CD14-positive monocyte (primary cell): ENCODE measurements at regions not wholly inside any gene's neighbourhood (a gene's known extent, or its start where the extent isn't known, plus 50 kb on each side); places are given as distances from the start of the nearest gene placed in this dataset.

Experiments used
- DNase-seq, 3 donors: peaks; one replicate each; pipeline ENCODE4 v3.0.0-alpha.2; 2011 to 2022
- H2AFZ ChIP-seq: 2 replicates; pipeline ENCODE4 v1.6.0; 2012; ENCODE audit warnings: mild to moderate bottlenecking, low read depth, low read length, inconsistent platforms; ENCODE audit not compliant: insufficient read depth, poor library complexity, severe bottlenecking
- H3K27ac ChIP-seq, 2 donors: 1 replicate in 1 of 2; 2 replicates in 1 of 2; pipeline ENCODE4 v1.5.1; 2012 to 2013; ENCODE audit warnings: low read length in 2 of 2, control low read depth in 1 of 2, inconsistent platforms in 1 of 2, low read depth in 1 of 2, mild to moderate bottlenecking in 1 of 2
- H3K27me3 ChIP-seq, 2 donors: one replicate each; pipeline versions ENCODE4 v1.6.0 to v1.6.1; 2011 to 2013; ENCODE audit warnings: low read length in 2 of 2; ENCODE audit not compliant: control insufficient read depth in 2 of 2, insufficient read depth in 2 of 2
- H3K36me3 ChIP-seq, 2 donors: replicated peaks in 1 of 2; 1 replicate in 1 of 2; 2 replicates in 1 of 2; pipeline versions ENCODE4 v1.5.1 to v1.6.1; 2012 to 2013; ENCODE audit warnings: low read length in 2 of 2, control low read depth in 1 of 2, inconsistent platforms in 1 of 2, mild to moderate bottlenecking in 1 of 2; ENCODE audit not compliant: insufficient read depth in 2 of 2, control insufficient read depth in 1 of 2
- H3K4me1 ChIP-seq, 2 donors: 1 replicate in 1 of 2; 2 replicates in 1 of 2; pipeline versions ENCODE4 v1.5.1 to v1.6.1; 2012 to 2013; ENCODE audit warnings: low read length in 2 of 2, control low read depth in 1 of 2, inconsistent platforms in 1 of 2, mild to moderate bottlenecking in 1 of 2, moderate library complexity in 1 of 2; ENCODE audit not compliant: insufficient read depth in 2 of 2, control insufficient read depth in 1 of 2
- H3K4me2 ChIP-seq: replicated peaks from 2 replicates; pipeline ENCODE3; 2012; ENCODE audit warnings: low read length, moderate library complexity, mild to moderate bottlenecking; ENCODE audit not compliant: poor library complexity, severe bottlenecking; ENCODE audit errors: extremely low read depth
- H3K4me3 ChIP-seq, 3 experiments: fragments of 200-600 bp in 1 of 3; sonication (generic) in 1 of 3; replicated peaks in 1 of 3; 1 replicate in 2 of 3; 2 replicates in 1 of 3; pipeline ENCODE4 v1.5.1; 2011 to 2013; ENCODE audit warnings: low read length in 3 of 3, mild to moderate bottlenecking in 3 of 3, control low read depth in 2 of 3, low read depth in 2 of 3, inconsistent platforms in 1 of 3, moderate library complexity in 1 of 3
- H3K79me2 ChIP-seq: 2 replicates; pipeline ENCODE4 v1.6.0; 2012; ENCODE audit warnings: mild to moderate bottlenecking, control low read depth, inconsistent platforms, low read length, moderate library complexity; ENCODE audit not compliant: insufficient read depth
- H3K9ac ChIP-seq: 2 replicates; pipeline ENCODE4 v1.6.0; 2017; ENCODE audit warnings: low read length, mild to moderate bottlenecking; ENCODE audit not compliant: insufficient read depth, poor library complexity, severe bottlenecking
- H3K9me3 ChIP-seq, 2 donors: replicated peaks in 1 of 2; 1 replicate in 1 of 2; 2 replicates in 1 of 2; pipeline versions ENCODE4 v1.5.1 to v1.6.1; 2012 to 2013; ENCODE audit warnings: low read length in 2 of 2, control low read depth in 1 of 2; ENCODE audit not compliant: control insufficient read depth in 1 of 2, insufficient read depth in 1 of 2
- H4K20me1 ChIP-seq: 2 replicates; pipeline ENCODE4 v1.6.0; 2012; ENCODE audit warnings: mild to moderate bottlenecking, low read length, control low read depth, moderate library complexity; ENCODE audit not compliant: insufficient read depth
- H3K27ac Mint-ChIP-seq, 7 donors: one replicate each; pipeline ENCODE4 v1.8.0; 2020; ENCODE audit warnings: mild to moderate bottlenecking in 7 of 7, mixed read lengths in 7 of 7, moderate library complexity in 6 of 7, inconsistent platforms in 2 of 7
- H3K27me3 Mint-ChIP-seq, 3 donors: one replicate each; pipeline ENCODE4 v1.8.0; 2021 to 2022; ENCODE audit warnings: low read depth in 3 of 3, mild to moderate bottlenecking in 3 of 3, mixed read lengths in 3 of 3, moderate library complexity in 3 of 3, inconsistent platforms in 1 of 3
- H3K36me3 Mint-ChIP-seq, 2 donors: one replicate each; pipeline ENCODE4 v1.8.0; 2020; ENCODE audit warnings: mixed read lengths in 2 of 2, inconsistent platforms in 1 of 2, mild to moderate bottlenecking in 1 of 2
- H3K4me1 Mint-ChIP-seq: one replicate; pipeline ENCODE4 v1.8.0; 2020; ENCODE audit warnings: mild to moderate bottlenecking, mixed read lengths
- H3K4me3 Mint-ChIP-seq, 2 donors: one replicate each; pipeline ENCODE4 v1.8.0; 2020; ENCODE audit warnings: mild to moderate bottlenecking in 2 of 2, mixed read lengths in 2 of 2, moderate library complexity in 1 of 2
- H3K9me3 Mint-ChIP-seq, 7 donors: one replicate each; pipeline ENCODE4 v1.8.0; 2020 to 2022; ENCODE audit warnings: mixed read lengths in 7 of 7, mild to moderate bottlenecking in 6 of 7, moderate library complexity in 6 of 7, inconsistent platforms in 2 of 7
- WGBS: methylation state at CpG from one replicate; pipeline ENCODE4 v1.1.5; 2013; ENCODE audit warnings: missing lambda C conversion rate; ENCODE audit not compliant: insufficient coverage; 5-methylcytosine and 5-hydroxymethylcytosine counted together
- intact Hi-C, 2 donors: fragments of 100-400 bp; cut with micrococcal nuclease; formaldehyde crosslinking; loops; one replicate each; pipeline versions ENCODE4 v1.15.0 to v1.15.1; 2023
- TF ChIP-seq, protein P1 (sequence below): fragments of 200-600 bp; IDR thresholded peaks from one replicate; pipeline ENCODE4 v1.8.0; 2022; ENCODE audit warnings: antibody characterized with exemption, mild to moderate bottlenecking

- H3K4me3 ChIP-seq: no peak overlapping the region
- H3K27me3 ChIP-seq: no peaks in the 10 kb centered on the region
- no peaks in the 10 kb centered on the region for H3K4me1 Mint-ChIP-seq
- TF ChIP-seq, protein P1, sequence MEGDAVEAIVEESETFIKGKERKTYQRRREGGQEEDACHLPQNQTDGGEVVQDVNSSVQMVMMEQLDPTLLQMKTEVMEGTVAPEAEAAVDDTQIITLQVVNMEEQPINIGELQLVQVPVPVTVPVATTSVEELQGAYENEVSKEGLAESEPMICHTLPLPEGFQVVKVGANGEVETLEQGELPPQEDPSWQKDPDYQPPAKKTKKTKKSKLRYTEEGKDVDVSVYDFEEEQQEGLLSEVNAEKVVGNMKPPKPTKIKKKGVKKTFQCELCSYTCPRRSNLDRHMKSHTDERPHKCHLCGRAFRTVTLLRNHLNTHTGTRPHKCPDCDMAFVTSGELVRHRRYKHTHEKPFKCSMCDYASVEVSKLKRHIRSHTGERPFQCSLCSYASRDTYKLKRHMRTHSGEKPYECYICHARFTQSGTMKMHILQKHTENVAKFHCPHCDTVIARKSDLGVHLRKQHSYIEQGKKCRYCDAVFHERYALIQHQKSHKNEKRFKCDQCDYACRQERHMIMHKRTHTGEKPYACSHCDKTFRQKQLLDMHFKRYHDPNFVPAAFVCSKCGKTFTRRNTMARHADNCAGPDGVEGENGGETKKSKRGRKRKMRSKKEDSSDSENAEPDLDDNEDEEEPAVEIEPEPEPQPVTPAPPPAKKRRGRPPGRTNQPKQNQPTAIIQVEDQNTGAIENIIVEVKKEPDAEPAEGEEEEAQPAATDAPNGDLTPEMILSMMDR: no peak
- no peaks in the 10 kb centered on the region for H3K9me3 ChIP-seq
- no peaks in the 10 kb centered on the region for H3K36me3 ChIP-seq
- no peak overlapping the region for H3K4me2 ChIP-seq
- H3K79me2 ChIP-seq: no peaks in the 10 kb centered on the region
- H3K9me3 Mint-ChIP-seq: peaks cover 0 to 3% (median 0%) of the 10 kb centered on the region in 7 donors
- no peaks in the 10 kb centered on the region for H3K27me3 Mint-ChIP-seq
- no peak overlapping the region for H3K27ac Mint-ChIP-seq
- WGBS: no CpG with 5 or more reads among the region's 6 CpGs
- no peak overlapping the region for H3K27ac ChIP-seq
- H3K4me1 ChIP-seq: no peaks in the 10 kb centered on the region
- intact Hi-C loops: no loop called here
- H4K20me1 ChIP-seq: no peaks in the 10 kb centered on the region
- H2AFZ ChIP-seq: no peak overlapping the region
- no peak overlapping the region for H3K4me3 Mint-ChIP-seq
- no peaks in the 10 kb centered on the region for H3K36me3 Mint-ChIP-seq
- DNase-seq: no peak
- no peak overlapping the region for H3K9ac ChIP-seq
Observed at GRCh38 chr4:157655096-157655809, 434.7 kb downstream of the GRIA2 start.

- H3K27ac ChIP-seq: no peak overlapping the region
- no peaks in the 10 kb centered on the region for H3K79me2 ChIP-seq
- no peak overlapping the region for H3K4me2 ChIP-seq
- no peaks in the 10 kb centered on the region for H3K36me3 ChIP-seq
- Mint-ChIP-seq H3K27ac (no peak overlapping the region), H3K36me3 (no peaks in the 10 kb centered on the region), H3K27me3 (no peaks in the 10 kb centered on the region), H3K4me3 (no peak overlapping the region), H3K9me3 (peaks cover 0 to 4% (median 0%) of the 10 kb centered on the region in 7 donors), H3K4me1 (no peaks in the 10 kb centered on the region)
- no peak for DNase-seq
- no peaks in the 10 kb centered on the region for H3K9me3 ChIP-seq
- H3K4me1 ChIP-seq: no peaks in the 10 kb centered on the region
- no peaks in the 10 kb centered on the region for H4K20me1 ChIP-seq
- H3K9ac ChIP-seq: no peak overlapping the region
- H2AFZ ChIP-seq: no peak overlapping the region
- no peak overlapping the region for H3K4me3 ChIP-seq
- intact Hi-C loops: no loop called here
- TF ChIP-seq, protein P1: no peak
- H3K27me3 ChIP-seq: no peaks in the 10 kb centered on the region
Observed at GRCh38 chr4:157643257-157643656, 422.7 kb downstream of the GRIA2 start.
